ENCODE measurements at regions not wholly inside any gene's neighbourhood (a gene's known extent, or its start where the extent isn't known, plus 50 kb on each side); places are given as distances from the start of the nearest gene placed in this dataset.

DNA sequence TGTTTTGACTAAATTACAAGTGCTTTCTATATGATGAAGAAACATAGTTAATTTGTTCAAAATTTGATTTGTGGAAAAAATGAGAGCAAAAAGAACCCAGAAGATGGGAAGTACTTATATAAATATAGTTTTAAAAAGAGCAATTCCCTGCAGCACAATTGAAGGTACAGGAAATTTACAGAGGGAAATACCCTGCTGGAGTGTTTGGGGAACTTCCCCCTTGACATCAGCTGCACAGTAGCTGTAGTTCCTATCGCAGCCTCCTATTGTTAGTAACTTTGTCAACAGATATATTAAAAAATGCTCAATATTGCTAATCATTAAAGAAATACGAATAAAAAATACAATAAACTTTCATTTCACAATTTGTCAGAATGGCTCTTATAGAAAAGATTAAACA lies 1118.8 kb upstream of the ZEB2 start:
- TF ChIP-seq, protein P1, sequence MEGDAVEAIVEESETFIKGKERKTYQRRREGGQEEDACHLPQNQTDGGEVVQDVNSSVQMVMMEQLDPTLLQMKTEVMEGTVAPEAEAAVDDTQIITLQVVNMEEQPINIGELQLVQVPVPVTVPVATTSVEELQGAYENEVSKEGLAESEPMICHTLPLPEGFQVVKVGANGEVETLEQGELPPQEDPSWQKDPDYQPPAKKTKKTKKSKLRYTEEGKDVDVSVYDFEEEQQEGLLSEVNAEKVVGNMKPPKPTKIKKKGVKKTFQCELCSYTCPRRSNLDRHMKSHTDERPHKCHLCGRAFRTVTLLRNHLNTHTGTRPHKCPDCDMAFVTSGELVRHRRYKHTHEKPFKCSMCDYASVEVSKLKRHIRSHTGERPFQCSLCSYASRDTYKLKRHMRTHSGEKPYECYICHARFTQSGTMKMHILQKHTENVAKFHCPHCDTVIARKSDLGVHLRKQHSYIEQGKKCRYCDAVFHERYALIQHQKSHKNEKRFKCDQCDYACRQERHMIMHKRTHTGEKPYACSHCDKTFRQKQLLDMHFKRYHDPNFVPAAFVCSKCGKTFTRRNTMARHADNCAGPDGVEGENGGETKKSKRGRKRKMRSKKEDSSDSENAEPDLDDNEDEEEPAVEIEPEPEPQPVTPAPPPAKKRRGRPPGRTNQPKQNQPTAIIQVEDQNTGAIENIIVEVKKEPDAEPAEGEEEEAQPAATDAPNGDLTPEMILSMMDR (IDR thresholded peaks at IDR 0.05) = no peak
- TF ChIP-seq POLR2AphosphoS5 (IDR thresholded peaks at IDR 0.05) = no peak
- no peak for TF ChIP-seq EP300 (IDR thresholded peaks at IDR 0.05)
